Parathyroid adenoma (tissue), 2 donors: ENCODE measurements at regions not wholly inside any gene's neighbourhood (a gene's known extent, or its start where the extent isn't known, plus 50 kb on each side); places are given as distances from the start of the nearest gene placed in this dataset.

Experiments
- H2AFZ ChIP-seq: fragments of 300-600 bp; sonication (generic); one replicate; pipeline ENCODE4 v1.7.0; 2017; ENCODE audit warnings: antibody characterized with exemption, mild to moderate bottlenecking
- H3K27ac ChIP-seq: fragments of 300-600 bp; sonication (generic); one replicate; pipeline ENCODE4 v1.7.0; 2017
- H3K27me3 ChIP-seq: fragments of 300-600 bp; sonication (generic); one replicate; pipeline ENCODE4 v1.7.0; 2017; ENCODE audit warnings: low read length; ENCODE audit not compliant: control insufficient read depth, insufficient read depth
- H3K36me3 ChIP-seq: fragments of 300-600 bp; sonication (generic); one replicate; pipeline ENCODE4 v1.7.0; 2017; ENCODE audit warnings: low read length; ENCODE audit not compliant: control insufficient read depth, insufficient read depth
- H3K4me1 ChIP-seq: fragments of 300-600 bp; sonication (generic); one replicate; pipeline ENCODE4 v1.7.0; 2017; ENCODE audit warnings: control low read depth
- H3K4me2 ChIP-seq: fragments of 300-600 bp; sonication (generic); one replicate; pipeline ENCODE4 v1.7.0; 2017; ENCODE audit warnings: low read length
- H3K4me3 ChIP-seq: fragments of 300-600 bp; sonication (generic); one replicate; pipeline ENCODE4 v1.7.0; 2017; ENCODE audit warnings: low read depth, low read length
- H3K79me2 ChIP-seq: fragments of 300-600 bp; sonication (generic); one replicate; pipeline ENCODE4 v1.7.0; 2017; ENCODE audit warnings: control low read depth
- H3K9ac ChIP-seq: fragments of 300-600 bp; sonication (generic); one replicate; pipeline ENCODE4 v1.7.0; 2017; ENCODE audit warnings: mild to moderate bottlenecking
- H3K9me3 ChIP-seq: fragments of 300-600 bp; sonication (generic); one replicate; pipeline ENCODE4 v1.7.0; 2017; ENCODE audit warnings: low read length; ENCODE audit not compliant: control insufficient read depth
- CTCF ChIP-seq: fragments of 300-600 bp; sonication (generic); IDR thresholded peaks from one replicate; pipeline ENCODE4 v1.7.0; 2017; ENCODE audit warnings: antibody characterized with exemption, mild to moderate bottlenecking
- donor health status: primary hyperparathyroidism.

DNA sequence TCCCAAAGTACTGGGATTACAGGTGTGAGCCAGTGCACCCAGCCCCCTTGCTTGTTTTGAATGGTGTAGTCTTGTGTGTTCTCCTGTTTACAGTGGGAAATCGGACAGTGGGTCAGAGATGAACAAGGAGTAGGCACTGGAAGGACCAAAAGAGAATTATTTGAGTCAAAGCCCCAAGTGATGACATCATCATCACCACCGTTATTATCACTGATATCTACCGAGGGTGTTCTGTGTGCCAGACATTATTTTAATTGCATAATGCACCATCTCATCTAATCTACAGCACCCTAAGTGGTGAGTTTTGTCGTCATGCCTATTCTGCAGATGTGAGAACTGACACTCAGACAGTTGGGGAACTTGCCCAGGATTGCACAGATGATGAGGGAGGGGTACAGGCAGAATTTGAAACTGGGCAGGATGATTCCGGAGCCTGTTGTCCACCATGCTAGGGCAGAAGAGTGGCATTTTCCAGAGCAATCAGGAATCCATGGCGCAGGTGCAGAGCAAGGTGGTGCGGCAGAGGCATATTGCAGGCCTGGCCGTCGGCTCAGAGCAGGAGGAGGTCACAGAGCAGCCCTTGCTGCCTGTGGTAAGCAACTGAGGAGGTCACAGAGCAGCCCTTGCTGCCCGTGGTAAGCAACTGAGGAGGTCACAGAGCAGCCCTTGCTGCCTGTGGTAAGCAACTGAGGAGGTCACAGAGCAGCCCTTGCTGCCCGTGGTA, 137.0 kb upstream of the HDAC4 start:
- Histone ChIP-seq H3K4me2 (no peak overlapping the region), H2AFZ (no peak overlapping the region), H3K79me2 (no peaks in the 10 kb centered on the region), H3K4me3 (no peak overlapping the region), H3K36me3 (no peaks in the 10 kb centered on the region), H3K4me1 (no peaks in the 10 kb centered on the region), H3K27me3 (no peaks in the 10 kb centered on the region), H3K9ac (no peak overlapping the region), H3K27ac (no peak overlapping the region), H3K9me3 (no peaks in the 10 kb centered on the region)
- TF ChIP-seq CTCF = no peak

DNA sequence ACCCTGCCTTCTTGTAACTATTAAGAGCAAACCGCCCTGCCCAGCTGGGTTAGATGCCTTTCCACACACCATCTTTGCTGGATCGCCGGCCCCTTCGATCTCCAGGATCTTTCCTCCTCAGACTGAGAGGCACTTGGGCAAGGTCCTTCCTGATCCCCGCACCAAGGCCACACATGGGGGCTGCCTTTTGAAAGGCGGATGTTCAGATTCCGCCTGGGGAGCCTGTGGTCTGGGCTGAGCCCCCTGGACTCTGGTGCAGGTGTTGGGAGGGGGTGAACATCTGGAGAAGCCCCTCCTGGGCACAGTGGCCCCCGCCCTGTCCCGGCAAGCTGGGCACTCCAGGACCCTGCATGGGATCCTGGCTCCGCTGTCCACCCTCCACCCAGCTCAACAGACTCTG, 135.4 kb upstream of the HDAC4 start:
- no peak for TF ChIP-seq CTCF

DNA sequence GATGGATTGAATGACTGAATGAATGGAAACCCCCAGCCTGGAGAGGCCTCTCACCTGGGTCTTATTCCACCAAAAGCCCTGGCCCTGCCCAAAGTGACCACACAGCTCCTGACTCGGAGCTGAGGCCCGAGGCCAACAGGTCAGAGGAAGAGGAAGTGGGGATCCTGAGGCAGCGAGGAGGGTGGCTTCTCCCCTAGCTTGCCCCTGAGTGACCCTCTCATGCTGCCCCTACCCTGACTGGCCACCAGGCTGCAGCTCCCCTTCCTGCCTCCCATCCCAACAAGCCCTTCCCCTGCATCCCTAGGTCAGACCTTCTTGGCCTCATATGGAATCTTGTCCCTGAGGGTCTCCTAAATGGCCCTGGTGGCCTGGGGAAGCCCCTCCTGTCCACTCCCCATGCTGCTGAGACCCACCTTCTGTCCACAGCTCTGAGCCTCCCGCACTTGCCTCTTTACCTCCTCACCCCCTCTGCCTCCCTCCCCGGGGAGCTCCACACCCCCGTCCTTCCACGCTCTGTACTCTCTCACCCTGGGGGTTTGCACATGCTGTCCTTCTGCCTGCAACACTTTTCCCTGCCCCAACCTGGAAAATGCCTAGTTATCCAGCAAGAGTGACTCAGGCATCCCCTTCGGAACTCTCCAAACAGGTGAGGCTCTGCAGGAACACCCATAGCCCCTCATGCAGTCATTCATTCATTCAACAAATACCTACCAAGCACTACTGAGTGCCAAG, 134.8 kb upstream of the HDAC4 start:
- H3K9ac ChIP-seq = no peak overlapping the region
- H3K27ac ChIP-seq = no peak overlapping the region
- no peaks in the 10 kb centered on the region for H3K79me2 ChIP-seq
- TF ChIP-seq CTCF = no peak
- no peak overlapping the region for H2AFZ ChIP-seq
- no peaks in the 10 kb centered on the region for H3K36me3 ChIP-seq
- H3K4me1 ChIP-seq = no peaks in the 10 kb centered on the region
- H3K4me2 ChIP-seq = no peak overlapping the region
- H3K4me3 ChIP-seq = no peak overlapping the region
- H3K27me3 ChIP-seq = no peaks in the 10 kb centered on the region
- H3K9me3 ChIP-seq = no peaks in the 10 kb centered on the region

More for the DNA sequence above, 135.4 kb upstream of the HDAC4 start:
- Histone ChIP-seq H3K9me3 (no peaks in the 10 kb centered on the region), H2AFZ (no peak overlapping the region), H3K9ac (no peak overlapping the region), H3K27ac (no peak overlapping the region), H3K79me2 (no peaks in the 10 kb centered on the region), H3K36me3 (no peaks in the 10 kb centered on the region), H3K4me2 (no peak overlapping the region), H3K4me1 (no peaks in the 10 kb centered on the region), H3K4me3 (no peak overlapping the region), H3K27me3 (no peaks in the 10 kb centered on the region)

DNA sequence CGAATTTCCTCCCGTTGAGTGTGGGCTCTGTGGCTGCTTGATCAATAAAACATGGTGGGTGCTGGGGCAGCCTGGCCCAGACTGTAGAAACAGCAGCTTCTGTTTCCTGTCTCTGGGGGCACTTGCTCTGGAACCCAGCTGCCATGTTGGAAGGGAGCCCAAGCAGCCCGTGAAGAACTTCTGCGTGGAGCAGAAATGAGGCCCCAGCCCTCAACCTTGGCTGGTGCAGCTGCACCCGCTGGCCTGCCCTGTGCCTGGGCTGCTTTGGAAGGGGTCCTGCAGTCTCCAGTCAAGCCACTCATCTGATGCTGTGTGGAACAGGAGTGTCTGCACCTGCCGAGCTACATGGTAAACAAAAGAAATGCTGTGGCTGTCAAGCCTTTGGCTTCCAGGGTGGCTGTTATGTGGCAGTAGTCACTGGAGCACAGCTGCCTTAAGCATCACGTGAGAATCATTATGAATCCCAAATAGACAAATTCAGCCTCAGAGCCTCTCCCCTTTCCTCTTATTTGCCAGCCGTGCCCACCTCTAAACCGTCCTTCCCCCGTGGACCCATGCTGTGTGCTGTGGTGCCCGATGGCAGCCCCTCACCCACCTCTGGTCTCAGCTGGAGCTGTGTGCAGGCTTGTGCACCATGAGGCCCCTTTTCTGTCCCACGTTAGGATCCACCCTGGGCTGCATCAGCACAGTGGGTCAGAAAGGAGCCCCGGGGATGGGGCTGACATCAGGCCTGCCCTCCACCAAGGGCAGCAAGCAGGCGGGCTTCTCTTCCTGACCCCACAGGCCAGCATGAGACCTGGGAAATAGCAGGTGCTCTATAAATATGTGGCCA, 134.0 kb upstream of the HDAC4 start:
- Histone ChIP-seq H3K27ac (no peak overlapping the region), H3K4me1 (no peaks in the 10 kb centered on the region), H3K4me2 (no peak overlapping the region), H3K9ac (no peak overlapping the region), H3K36me3 (no peaks in the 10 kb centered on the region), H3K4me3 (no peak overlapping the region), H3K9me3 (no peaks in the 10 kb centered on the region), H2AFZ (no peak overlapping the region), H3K27me3 (no peaks in the 10 kb centered on the region), H3K79me2 (no peaks in the 10 kb centered on the region)
- TF ChIP-seq CTCF = no peak
